ENCODE measurements at regions not wholly inside any gene's neighbourhood (a gene's known extent, or its start where the extent isn't known, plus 50 kb on each side); places are given as distances from the start of the nearest gene placed in this dataset.

GRCh38 chr10:78963074-78964034 is 105.4 kb upstream of the ZMIZ1 start:
- intact Hi-C loops (cut with DNase I), result no loop called here
- no peaks in the 10 kb centered on the region for H3K36me3 ChIP-seq
- peak in 1 of 6 donors; percentile 71 for DNase-seq
- H3K4me3 ChIP-seq, result no peak overlapping the region
- 87 to 89% methylated on average over 27 of the region's 27 CpGs for WGBS, 2 donors
- no peak overlapping the region for H3K27ac ChIP-seq
- H3K9me3 ChIP-seq, result no peaks in the 10 kb centered on the region
- peaks cover 0 to 11% (median 6%) of the 10 kb centered on the region in 3 donors for H3K4me1 ChIP-seq
- no peak for ATAC-seq
- FAIRE-seq, result no peak
- H3K27me3 ChIP-seq, result no peaks in the 10 kb centered on the region
- TF ChIP-seq, protein P1, sequence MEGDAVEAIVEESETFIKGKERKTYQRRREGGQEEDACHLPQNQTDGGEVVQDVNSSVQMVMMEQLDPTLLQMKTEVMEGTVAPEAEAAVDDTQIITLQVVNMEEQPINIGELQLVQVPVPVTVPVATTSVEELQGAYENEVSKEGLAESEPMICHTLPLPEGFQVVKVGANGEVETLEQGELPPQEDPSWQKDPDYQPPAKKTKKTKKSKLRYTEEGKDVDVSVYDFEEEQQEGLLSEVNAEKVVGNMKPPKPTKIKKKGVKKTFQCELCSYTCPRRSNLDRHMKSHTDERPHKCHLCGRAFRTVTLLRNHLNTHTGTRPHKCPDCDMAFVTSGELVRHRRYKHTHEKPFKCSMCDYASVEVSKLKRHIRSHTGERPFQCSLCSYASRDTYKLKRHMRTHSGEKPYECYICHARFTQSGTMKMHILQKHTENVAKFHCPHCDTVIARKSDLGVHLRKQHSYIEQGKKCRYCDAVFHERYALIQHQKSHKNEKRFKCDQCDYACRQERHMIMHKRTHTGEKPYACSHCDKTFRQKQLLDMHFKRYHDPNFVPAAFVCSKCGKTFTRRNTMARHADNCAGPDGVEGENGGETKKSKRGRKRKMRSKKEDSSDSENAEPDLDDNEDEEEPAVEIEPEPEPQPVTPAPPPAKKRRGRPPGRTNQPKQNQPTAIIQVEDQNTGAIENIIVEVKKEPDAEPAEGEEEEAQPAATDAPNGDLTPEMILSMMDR (IDR thresholded peaks at IDR 0.05), result no peak

DNA sequence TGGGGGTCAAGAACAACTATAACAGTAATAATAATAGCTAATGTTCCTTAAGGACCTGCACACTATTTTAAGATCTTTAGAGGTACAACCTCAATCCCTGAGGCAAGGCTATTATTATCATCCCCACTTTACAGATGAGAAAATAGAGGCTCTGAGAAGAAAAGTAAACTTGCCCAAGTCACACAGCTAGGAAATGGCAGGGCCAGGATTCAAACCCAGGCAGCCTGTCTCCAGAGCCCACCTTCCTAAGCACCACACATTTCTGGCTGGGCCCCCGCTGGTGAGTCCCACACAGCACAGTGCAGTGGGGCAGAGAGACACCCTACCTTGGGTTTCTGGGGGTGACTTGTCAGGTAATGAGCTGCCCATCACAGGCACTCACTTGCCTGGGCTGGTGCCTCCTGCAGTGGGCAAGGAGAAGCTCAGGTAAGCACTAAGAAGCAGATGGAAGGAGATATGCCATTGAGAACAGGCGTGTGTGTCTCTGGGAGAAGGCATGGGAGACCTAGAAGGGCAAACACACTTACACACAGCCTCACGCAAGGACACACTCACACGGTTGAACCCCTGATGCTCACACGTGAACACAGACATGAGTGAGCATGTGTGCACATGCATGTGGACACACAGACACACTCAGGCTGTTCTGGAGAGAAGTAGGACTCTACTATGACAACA is 104.4 kb upstream of the ZMIZ1 start:
- no peak for FAIRE-seq
- H3K4me1 ChIP-seq, result peaks cover 0 to 11% (median 6%) of the 10 kb centered on the region in 3 donors
- no peak overlapping the region for H3K4me3 ChIP-seq
- intact Hi-C loops (cut with DNase I), result no loop called here
- peak overlapping the region; percentile 19 to 70 (median 52) for H3K27ac ChIP-seq
- peak in 3 of 4 donors; percentile 5 to 17 (median 6) for ATAC-seq
- 66 to 77% methylated on average over 5 of the region's 5 CpGs for WGBS, 2 donors
- TF ChIP-seq, protein P1 (IDR thresholded peaks at IDR 0.05), result no peak
- H3K36me3 ChIP-seq, result no peaks in the 10 kb centered on the region
- no peak for DNase-seq
- H3K27me3 ChIP-seq, result no peaks in the 10 kb centered on the region
- no peaks in the 10 kb centered on the region for H3K9me3 ChIP-seq

- TF ChIP-seq, protein P1 (IDR thresholded peaks at IDR 0.05), result no peak
- H3K27ac ChIP-seq, result peak overlapping the region; percentile 29 to 70 (median 52)
- 30 to 46% methylated on average over 17 of the region's 17 CpGs for WGBS, 2 donors
- DNase-seq, result peak; percentile 71 to 91 (median 82)
- FAIRE-seq, result no peak
- no peak overlapping the region for H3K4me3 ChIP-seq
- no peaks in the 10 kb centered on the region for H3K27me3 ChIP-seq
- no peaks in the 10 kb centered on the region for H3K36me3 ChIP-seq
- intact Hi-C loops (cut with DNase I), result no loop called here
- H3K4me1 ChIP-seq, result peaks cover 0 to 11% (median 6%) of the 10 kb centered on the region in 3 donors
- H3K9me3 ChIP-seq, result no peaks in the 10 kb centered on the region
- ATAC-seq, result peak; percentile 83 to 92 (median 88)
Measured at GRCh38 chr10:78964952-78965633, 103.7 kb upstream of the ZMIZ1 start.

GRCh38 chr10:78966182-78966787 is 102.5 kb upstream of the ZMIZ1 start:
- peaks cover 0 to 11% (median 6%) of the 10 kb centered on the region in 3 donors for H3K4me1 ChIP-seq
- no peak for ATAC-seq
- no peak for DNase-seq
- WGBS, 2 donors, result 91 to 96% methylated on average over 11 of the region's 11 CpGs
- H3K27ac ChIP-seq, result no peak overlapping the region
- H3K4me3 ChIP-seq, result no peak overlapping the region
- intact Hi-C loops (cut with DNase I), result no loop called here
- H3K36me3 ChIP-seq, result no peaks in the 10 kb centered on the region
- H3K27me3 ChIP-seq, result no peaks in the 10 kb centered on the region
- no peaks in the 10 kb centered on the region for H3K9me3 ChIP-seq
- TF ChIP-seq, protein P1 (IDR thresholded peaks at IDR 0.05), result no peak
- FAIRE-seq, result no peak

Measured in pancreas (tissue), 10 donors.